ENCODE measurements at regions not wholly inside any gene's neighbourhood (a gene's known extent, or its start where the extent isn't known, plus 50 kb on each side); places are given as distances from the start of the nearest gene placed in this dataset.

- TF ChIP-seq CTCF (IDR thresholded peaks at IDR 0.05) (no peak), POLR2A (IDR thresholded peaks at IDR 0.05) (no peak)
Measured at GRCh38 chr7:85974176-85974575, 669.5 kb upstream of the GRM3 start.
